Left lobe of liver (tissue), 2 donors: ENCODE measurements at regions not wholly inside any gene's neighbourhood (a gene's known extent, or its start where the extent isn't known, plus 50 kb on each side); places are given as distances from the start of the nearest gene placed in this dataset.
"Not testable (repeated sequence)": the region's sequence is repeated elsewhere in the genome, so short reads cannot be mapped to it uniquely, and the experiment has no call there.

Experiments used
- ATAC-seq: fragments of 200-7000 bp; cut with Tn5 transposase; one replicate; pipeline ENCODE4 v1.9.1; 2020; ENCODE audit warnings: mild to moderate bottlenecking, moderate library complexity
- DNase-seq: peaks from one replicate; pipeline ENCODE4 v3.0.0-alpha.2; 2020; ENCODE audit warnings: low spot score
- donor health status: DM: no; HTN: no; CAD: no; lungs with moderate emphysema.
- donor health status: DM: no; HTN: yes; CAD: no.

- DNase-seq (no peak), ATAC-seq (no peak)
These were observed 255.1 kb upstream of the KRR1 start for GRCh38 chr12:75766263-75767160.

DNA sequence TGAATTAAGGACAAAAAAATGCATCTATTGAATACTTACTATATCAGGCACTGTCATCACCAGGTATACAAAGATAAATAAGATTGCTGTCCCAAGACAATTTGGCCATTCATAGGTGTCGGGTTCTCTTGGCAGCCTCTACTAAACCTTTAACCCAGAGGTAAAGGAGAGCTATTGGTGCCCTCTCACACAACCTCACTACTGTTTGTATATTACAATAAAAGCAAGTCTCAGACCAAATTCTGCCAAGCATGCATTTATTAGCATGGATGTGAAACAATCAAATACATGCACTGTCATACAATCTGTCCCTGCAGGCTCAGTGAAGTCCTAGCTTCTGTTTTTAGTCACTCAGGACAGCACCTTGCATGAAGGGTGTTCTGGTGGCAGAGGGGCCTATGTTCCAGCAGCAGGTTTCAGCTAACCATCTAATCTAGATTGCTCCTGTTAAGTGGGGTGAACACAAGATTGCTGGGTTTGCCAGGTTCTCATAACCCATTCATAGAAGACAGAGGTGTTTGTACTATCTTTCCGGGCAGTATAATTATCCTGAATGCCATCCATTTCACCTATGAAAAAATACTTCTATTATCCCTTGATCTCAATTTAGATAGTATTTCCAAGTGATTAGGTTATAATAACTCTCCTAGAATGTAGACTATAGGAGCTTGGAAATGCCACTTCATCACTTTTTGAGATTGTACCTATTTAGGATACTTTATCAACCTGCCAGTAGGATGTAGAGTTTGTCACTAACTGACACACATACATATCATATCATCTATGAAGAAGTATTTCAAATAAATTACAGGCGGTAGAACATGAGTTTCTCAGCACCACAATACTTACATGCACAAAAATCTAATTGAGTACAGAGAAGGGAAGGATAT, 254.0 kb upstream of the KRR1 start:
- DNase-seq: no peak
- ATAC-seq: peak; percentile 60

DNA sequence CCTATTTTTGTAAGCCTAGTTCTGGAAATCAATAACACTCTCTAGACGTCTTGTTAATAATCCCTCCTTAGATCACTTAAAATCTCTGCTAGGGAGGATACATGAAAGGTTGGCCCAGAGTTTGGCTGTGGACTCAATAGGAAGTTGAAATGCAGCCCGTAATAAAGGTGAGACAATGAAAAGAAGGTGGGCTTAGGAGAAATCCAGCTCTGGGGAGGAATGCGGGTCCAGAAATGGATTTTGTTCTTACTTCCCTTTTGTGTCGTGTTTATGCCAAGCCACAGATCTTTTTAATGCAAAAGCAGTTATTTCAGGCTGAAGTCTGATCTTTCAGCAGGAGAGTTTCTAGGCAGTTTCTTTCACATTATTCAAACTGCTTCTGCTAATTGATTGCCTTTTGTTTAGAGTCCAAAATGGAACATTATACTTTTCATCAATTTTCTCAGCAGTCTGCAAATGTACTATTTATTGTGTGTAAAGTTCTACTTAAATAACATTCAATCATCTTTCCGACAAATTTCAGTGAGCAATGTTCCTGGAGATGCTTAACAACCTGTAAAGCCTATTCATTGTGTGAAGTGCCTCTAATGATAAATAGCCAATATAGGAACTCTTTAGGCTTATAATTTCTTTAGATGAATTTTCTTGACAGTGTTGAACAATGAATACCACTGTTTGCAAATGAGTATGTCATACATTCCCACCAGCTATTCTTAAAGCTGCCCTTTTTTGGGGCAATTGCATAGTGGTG, 252.9 kb upstream of the KRR1 start:
- DNase-seq (no peak), ATAC-seq (no peak)

- ATAC-seq: no peak
- DNase-seq: no peak
These were observed 249.3 kb upstream of the KRR1 start for GRCh38 chr12:75760573-75761294.

DNA sequence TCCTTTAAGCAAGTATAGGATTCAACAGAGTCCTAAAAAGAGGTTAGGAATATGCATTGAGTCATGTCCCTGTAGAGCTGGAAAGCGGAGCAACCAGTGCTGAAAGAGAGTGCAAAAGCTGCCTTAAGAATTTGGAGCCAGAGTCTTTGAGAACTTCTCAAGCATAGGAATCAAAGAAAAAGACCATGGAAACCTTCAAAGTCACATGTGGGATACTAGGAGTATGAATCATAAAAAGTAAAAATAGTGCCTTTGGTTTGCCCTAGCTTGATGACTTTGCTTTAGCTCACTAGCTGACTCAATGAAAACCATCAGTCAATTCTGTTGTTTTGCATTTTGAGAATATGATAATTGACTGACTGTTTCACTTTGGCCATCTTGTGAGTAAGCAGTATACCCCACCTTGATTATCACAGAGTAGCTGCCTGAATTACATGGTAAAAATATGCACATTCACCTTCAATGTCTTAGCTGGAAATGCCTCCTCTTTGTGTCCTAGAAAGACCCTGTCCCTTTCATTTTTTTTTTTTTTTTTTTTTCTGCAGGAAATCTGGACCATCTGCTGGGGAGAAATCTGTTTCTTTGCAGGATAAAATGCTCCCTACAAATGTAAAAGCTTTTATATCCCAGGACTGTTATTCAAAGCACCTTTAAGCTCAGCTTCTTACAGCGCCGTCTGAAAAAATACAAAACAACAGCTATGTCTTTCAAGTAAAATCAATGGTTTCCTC, 248.6 kb upstream of the KRR1 start:
- no peak for ATAC-seq
- no peak for DNase-seq

DNA sequence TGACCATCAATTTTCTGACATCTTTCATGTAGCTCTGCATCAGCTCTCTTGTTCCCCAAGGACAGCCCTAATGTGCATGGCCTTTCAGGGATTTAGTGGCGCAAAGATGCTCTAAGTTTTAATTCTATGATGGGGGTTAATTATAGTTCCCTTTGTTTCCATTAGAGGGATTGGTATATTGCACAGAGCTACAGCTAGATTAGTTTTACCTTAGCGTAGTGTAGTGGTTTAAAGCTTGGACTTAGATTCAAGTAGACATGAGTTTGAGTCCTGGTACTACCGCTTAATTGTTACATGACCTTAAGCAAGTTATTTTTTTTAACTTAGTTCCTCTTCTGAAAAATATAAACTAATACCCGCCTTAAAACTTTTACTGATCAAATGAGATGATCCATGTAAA, 247.8 kb upstream of the KRR1 start:
- DNase-seq (no peak), ATAC-seq (no peak)

GRCh38 chr12:75756771-75757170, 245.4 kb upstream of the KRR1 start:
- DNase-seq (no peak), ATAC-seq (no peak)

DNA sequence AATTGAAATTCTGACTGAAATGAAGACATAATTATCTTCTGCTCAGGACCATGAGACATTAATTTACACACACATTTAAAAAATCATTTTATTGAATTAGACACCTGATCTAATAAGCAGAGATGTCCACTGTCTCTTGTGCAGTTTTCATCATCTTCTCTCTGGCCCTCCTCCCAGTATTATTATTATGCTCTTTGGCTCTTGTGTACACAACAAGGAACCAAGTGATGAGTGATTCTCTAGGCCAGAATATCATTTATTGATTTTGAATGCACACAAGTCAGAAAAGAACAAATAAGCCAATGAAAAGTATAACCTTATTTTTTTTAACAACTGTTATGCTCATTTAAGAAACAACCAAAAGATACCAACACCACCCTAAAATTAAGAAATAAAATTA, 244.7 kb upstream of the KRR1 start:
- no peak for DNase-seq

DNA sequence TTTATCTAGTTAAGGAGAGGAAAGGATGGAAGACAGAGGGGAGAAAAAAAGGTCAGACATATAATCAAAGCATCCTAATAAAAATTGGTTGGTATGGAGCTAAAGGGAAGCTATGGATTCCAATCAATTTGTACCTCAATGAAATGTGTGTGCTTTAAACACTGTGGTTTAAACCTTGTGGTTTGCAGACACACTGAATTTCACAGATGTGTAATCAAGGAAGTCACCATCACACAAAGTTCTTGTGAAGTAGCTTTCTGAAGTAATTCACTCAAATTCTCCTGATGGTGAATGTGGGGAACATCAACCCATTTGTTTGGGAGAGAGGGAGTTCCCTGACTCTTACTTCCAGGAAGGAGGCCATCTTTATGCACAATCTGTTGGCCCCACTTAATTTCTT, 243.3 kb upstream of the KRR1 start:
- no peak for ATAC-seq
- no peak for DNase-seq

More for the DNA sequence above, 244.7 kb upstream of the KRR1 start:
- ATAC-seq: no peak

GRCh38 chr12:75754141-75754540, 242.7 kb upstream of the KRR1 start:
- ATAC-seq: no peak
- DNase-seq: no peak

DNA sequence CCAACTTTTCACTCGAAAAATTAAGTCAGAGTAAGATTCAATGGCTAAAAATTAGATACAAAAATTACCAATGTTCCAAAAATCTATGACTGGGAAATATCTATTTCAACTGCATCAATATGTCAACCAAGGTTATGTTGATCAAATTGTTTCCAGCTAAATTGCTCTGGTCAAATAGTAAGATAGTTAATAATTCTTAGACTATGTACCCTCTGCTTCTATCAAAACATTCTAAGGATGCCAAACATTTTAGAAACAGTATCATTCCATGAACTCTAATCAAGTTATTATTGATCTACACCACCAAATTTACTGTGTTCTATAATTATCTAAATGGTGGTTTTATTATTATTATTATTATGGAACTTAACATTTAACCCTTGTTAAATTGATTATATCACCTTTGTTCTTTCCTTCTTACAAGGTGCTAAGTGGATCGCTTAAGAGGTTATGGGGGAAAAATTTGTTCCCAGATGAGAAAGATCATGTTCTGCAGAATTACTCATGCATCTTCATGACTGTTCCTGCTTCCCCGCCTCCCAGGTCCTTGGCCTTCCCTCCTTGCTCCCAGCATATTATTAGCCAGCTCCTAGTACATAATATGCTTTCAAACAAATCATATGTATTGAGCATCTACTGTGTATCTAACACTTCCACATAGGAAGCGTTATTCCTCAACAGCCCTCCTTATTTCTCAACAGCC, 240.5 kb upstream of the KRR1 start:
- ATAC-seq: peak; percentile 77

DNA sequence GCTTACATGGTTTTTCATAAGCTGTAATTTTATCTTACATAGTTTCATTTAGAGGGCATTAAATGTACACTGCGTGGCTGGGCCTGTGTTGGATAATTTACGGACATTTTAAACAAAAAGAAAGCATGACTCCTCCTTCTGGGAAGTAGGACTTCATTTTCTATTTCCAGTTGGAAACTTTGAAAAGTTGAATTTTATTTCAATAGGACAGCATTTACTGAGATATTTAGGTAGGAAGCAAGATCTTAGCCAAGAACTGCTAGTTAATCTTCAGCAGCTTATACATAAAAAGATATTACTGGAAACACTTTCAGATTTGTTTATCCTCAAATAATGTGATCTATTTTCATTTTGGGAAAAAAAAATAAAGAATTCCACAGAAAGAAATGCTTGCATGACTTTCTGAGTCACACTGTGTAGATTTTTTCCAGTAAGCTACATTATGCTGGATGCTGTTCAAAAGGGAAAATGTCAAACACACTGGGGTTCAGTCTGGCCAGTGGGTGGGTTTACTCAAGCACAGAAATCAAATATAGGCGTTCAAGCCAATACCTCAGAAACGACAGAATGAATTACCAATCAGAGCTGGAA, 239.4 kb upstream of the KRR1 start:
- ATAC-seq: peak; percentile 77
- DNase-seq: no peak

More for the DNA sequence above, 240.5 kb upstream of the KRR1 start:
- DNase-seq: no peak

GRCh38 chr12:75748990-75749389, 237.6 kb upstream of the KRR1 start:
- not testable (repeated sequence) for DNase-seq, ATAC-seq

DNA sequence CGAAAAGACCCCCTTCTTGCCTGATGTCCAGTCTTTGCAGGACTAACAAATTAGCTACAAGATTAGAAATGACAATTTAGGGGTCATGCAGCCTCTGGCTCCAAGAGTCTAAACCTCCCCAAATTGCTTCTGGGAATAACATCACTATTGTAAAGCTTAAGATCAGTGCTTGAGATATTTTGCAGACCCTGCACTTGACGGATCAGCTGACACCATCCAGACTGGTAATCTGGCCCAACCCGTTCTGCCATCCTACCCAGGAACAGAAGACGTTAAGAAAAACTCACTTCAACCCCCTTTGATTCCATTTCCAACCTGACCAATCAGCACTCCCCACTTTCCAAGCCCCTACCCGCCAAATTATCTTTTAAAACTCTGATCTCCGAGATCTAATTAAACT, 236.7 kb upstream of the KRR1 start:
- DNase-seq: no peak
- ATAC-seq: no peak

DNA sequence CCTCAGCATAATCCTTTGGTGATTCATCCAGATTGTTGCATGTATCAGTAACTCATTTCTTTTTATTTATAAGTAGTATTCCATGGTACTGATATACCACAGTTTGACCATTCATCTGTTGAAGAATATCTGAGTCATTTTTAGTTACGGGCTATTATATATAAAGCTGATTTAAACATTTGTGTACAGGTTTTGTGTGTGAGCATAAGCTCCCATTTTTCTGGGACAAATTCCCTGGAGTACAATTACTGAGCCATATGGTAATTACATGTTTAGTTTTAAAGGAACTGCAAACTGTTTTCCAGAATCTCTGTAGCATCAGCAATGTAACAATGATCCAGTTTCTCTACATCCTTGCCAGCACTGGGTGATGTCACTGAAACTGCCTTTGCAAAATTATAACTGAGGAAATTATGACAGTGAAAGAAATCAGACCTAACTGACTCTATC, 236.2 kb upstream of the KRR1 start:
- DNase-seq (no peak), ATAC-seq (no peak)

GRCh38 chr12:75746621-75747020, 235.2 kb upstream of the KRR1 start:
- no peak for DNase-seq
- no peak for ATAC-seq

DNA sequence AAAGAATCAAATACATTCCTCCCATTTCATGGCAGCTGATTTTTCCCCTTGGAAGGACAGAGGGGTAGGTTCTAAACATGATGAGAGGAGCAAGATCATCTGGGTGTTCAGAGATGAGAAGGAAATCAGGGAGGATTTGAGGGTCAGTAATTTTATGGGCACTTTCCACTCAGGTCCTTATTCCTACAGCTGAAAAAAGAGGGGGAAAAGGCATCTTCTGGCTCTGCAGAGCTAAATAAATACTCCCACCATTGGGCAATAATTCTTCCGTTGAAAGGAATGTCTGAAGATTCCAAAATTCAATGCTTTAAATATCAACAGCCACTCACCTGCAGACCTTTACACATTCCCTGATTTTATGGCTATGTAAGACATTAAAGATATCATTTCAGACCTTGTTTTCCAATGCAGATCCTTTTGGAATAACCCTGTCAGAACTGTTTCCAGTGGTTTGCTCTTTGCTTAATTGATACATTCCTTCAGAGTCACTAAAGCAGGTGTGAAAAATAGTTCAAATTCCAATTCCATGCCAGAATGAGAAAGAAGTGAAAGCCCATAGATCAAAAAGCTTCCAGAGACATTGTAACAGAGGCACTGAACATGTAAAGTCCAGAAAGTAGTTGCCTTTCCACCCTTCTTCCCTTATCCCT, 233.3 kb upstream of the KRR1 start:
- DNase-seq: no peak

GRCh38 chr12:75742961-75743360, 231.6 kb upstream of the KRR1 start:
- ATAC-seq (no peak), DNase-seq (no peak)

More for the DNA sequence above, 233.3 kb upstream of the KRR1 start:
- no peak for ATAC-seq
